LNCAP (cell line): ENCODE measurements at regions not wholly inside any gene's neighbourhood (a gene's known extent, or its start where the extent isn't known, plus 50 kb on each side); places are given as distances from the start of the nearest gene placed in this dataset.

Experiments used
- TF ChIP-seq, protein P1 (sequence below): fragments of 450-650 bp; IDR thresholded peaks from 2 replicates; pipeline ENCODE4 v1.5.1; 2017; ENCODE audit warnings: mild to moderate bottlenecking

DNA sequence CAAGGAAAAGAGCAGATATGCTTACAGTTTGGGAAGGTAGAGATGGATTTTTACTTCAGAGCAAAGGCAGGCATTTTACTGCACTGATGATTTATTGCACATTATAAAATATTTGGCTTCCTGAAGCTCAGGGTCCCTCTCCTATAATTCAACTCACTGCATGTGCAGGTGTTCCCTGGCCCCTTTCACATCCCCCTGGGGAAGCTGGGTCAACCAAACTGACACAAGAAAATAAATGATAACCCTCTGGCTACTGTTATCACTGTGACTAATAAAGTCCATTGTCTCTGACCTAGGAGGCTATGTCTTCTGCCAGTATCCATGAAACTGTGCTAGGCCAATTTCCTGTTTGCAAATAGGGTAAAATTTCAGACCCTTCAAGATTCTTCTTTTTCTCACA is 163.1 kb downstream of the ARL6IP6 start:
- TF ChIP-seq, protein P1, sequence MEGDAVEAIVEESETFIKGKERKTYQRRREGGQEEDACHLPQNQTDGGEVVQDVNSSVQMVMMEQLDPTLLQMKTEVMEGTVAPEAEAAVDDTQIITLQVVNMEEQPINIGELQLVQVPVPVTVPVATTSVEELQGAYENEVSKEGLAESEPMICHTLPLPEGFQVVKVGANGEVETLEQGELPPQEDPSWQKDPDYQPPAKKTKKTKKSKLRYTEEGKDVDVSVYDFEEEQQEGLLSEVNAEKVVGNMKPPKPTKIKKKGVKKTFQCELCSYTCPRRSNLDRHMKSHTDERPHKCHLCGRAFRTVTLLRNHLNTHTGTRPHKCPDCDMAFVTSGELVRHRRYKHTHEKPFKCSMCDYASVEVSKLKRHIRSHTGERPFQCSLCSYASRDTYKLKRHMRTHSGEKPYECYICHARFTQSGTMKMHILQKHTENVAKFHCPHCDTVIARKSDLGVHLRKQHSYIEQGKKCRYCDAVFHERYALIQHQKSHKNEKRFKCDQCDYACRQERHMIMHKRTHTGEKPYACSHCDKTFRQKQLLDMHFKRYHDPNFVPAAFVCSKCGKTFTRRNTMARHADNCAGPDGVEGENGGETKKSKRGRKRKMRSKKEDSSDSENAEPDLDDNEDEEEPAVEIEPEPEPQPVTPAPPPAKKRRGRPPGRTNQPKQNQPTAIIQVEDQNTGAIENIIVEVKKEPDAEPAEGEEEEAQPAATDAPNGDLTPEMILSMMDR, result no peak

DNA sequence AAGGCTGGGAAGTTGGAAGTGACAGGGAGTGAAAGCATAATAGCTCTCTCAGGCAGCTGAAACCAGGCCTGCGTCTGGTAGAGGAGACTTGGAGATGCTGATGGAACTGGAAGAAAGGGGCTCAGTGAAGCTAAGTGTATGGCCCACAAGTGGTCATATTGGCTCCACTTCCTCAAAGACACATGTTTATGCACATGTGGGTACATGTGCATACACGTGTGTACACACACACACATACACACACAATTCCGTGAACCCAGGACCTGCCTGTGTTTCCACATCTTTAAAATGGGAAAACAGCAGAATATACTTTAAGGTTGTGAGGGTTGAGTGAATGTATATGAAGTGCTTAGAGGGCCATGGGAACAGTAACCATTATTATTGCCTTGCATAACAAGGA is 160.9 kb downstream of the ARL6IP6 start:
- TF ChIP-seq, protein P1, result no peak

DNA sequence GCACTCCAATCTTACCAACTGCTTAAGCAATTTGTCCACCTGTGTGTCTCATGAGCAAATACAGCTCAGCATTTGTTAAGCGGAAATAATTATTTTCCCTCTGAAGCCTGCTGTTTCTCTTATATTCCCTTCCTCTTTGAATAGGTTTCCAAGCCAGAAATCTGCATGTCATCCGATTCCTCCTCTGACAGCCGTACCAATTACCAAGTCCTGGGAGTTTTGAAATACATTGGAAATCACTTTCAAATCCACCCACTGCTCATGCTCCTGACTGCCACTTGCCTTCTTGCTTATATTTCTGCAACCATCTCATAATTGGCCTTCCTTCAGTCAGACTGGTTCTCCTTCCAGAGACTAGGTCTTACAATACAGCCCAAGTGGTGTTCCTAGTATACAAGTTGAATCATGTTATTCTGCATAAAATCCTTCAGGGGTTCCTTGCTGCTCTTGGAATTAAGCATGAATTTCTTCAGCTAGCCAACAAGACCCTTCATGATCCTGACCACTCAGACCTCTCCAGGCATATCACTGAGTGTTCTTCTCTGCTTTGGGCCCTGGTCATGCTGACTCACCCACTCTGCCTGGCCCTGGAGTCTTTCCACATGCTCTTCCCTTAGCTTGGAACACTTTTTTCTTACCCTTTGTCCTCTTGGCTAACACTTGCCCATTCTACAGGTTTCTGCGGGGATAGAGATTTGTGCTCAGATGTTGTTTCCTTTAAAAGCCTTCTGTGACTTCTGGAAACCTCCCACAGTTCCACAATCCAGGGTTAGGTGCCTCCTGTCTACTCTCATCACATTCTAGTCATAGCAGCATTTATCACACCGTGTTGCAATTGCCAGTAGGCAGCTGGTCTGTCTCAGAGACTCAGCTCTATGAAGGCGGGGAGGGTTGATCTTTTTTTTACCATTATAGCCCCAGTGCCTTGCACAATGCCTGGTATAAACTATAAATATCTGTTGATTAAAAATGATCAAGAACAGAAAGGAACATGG is 157.6 kb downstream of the ARL6IP6 start:
- TF ChIP-seq, protein P1, result no peak

DNA sequence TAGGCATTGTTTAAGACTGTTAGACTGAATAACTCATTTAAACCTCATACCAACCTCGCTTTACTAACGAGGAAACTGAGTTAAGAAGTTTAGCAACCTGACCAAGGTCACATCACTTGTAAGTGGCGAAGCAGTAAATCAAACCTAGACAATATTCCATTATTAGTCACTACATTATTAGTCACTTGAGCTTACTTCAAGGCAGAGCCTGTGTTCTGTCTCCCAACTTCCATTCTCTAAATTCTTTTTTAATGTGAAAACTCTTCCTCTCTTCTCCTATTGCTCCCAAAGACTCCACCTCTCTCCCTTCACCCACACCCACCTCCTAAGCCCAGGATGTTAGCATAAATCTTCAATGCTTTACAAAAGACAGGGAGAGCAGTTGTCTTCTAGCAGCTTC is 156.5 kb downstream of the ARL6IP6 start:
- TF ChIP-seq, protein P1, result no peak

DNA sequence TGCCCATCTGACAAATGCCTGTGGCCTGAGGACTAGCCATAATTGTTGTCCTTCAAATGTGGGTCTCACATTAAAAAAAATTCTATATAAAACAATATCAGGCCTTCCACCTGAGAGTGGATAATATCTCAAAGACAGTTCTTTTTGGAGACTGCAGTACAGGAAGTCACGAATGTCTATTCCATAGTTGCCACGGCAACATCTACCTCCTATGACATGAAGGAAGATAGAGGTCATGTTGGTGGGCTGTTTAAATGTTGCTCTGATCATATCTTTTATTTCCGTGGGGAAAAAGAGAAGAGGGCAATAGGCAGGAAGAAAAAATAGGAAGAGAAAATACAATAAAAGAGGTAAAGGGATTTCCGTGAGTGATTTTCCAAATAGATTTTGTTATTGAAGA is 151.8 kb downstream of the ARL6IP6 start:
- TF ChIP-seq, protein P1, result no peak

DNA sequence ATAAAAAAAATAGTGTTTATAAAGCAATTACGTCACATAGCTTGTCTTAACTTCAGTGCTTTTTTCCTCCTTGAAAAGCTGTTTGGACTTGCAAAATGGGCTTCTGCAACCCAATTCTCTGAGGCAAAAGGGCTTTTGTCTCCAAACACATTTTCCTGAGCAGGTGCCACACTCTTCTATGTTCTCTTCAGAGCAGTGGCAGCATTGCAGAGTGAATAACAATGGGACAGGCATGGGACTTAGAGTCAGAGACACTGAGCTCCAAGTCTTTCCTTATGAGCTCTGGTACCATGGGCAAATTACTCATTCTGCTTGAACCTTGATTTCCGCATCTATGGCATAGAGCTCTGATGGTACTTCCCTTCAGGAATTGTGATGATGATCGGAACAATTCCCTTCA is 149.0 kb downstream of the ARL6IP6 start:
- TF ChIP-seq, protein P1, result no peak

DNA sequence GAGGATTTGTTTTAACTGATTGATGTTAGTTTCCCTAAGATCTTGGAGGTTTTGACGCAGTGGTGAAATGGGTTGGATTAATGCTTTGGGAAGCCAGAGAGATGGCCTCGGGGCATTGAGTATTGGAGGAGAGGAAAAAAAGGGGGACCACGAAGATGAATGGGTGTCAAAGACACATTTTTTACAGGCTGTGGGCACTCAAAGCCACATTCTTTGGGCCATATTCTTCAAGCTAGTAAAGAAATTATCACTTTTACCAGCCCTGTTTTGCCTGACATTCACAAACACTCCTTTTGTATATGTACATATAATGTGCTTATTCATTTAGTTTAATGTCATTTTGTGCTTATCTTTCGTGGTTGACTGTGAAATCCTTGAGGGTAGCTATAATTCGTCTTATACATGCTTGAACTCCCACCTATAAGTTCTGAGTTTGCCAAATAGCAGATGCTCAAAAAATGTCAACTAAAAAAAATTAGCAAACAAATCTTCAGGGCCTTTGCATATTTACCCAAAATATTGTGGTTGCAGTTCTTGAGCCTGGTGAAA is 146.3 kb downstream of the ARL6IP6 start:
- TF ChIP-seq, protein P1, result no peak
